ENCODE measurements at regions not wholly inside any gene's neighbourhood (a gene's known extent, or its start where the extent isn't known, plus 50 kb on each side); places are given as distances from the start of the nearest gene placed in this dataset.

GRCh38 chr14:30034152-30034551 lies 106.5 kb upstream of the PRKD1 start:
- H3K27me3 ChIP-seq (ENCODE audit: control insufficient read depth, insufficient read depth, low read length), result no peaks in the 10 kb centered on the region
- H3K4me3 ChIP-seq (ENCODE audit: low read length in 3 of 3), result no peak overlapping the region
- TF ChIP-seq, protein P1, sequence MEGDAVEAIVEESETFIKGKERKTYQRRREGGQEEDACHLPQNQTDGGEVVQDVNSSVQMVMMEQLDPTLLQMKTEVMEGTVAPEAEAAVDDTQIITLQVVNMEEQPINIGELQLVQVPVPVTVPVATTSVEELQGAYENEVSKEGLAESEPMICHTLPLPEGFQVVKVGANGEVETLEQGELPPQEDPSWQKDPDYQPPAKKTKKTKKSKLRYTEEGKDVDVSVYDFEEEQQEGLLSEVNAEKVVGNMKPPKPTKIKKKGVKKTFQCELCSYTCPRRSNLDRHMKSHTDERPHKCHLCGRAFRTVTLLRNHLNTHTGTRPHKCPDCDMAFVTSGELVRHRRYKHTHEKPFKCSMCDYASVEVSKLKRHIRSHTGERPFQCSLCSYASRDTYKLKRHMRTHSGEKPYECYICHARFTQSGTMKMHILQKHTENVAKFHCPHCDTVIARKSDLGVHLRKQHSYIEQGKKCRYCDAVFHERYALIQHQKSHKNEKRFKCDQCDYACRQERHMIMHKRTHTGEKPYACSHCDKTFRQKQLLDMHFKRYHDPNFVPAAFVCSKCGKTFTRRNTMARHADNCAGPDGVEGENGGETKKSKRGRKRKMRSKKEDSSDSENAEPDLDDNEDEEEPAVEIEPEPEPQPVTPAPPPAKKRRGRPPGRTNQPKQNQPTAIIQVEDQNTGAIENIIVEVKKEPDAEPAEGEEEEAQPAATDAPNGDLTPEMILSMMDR (IDR thresholded peaks at IDR 0.05; ENCODE audit: borderline replicate concordance, extremely low read depth, insufficient read depth), result no peak
- no peak for DNase-seq
- H3K9ac ChIP-seq (ENCODE audit: low read length in 3 of 3), result no peak overlapping the region
- no peaks in the 10 kb centered on the region for H3K4me1 ChIP-seq (ENCODE audit: control insufficient read depth in 2 of 3, insufficient read depth in 2 of 3, low read depth in 1 of 3, low read length in 3 of 3)
- intact Hi-C loops (cut with DNase I), result no loop called here
- H3K36me3 ChIP-seq (ENCODE audit: control insufficient read depth in 2 of 3, insufficient read depth in 3 of 3, low read length in 3 of 3), result no peaks in the 10 kb centered on the region
- FAIRE-seq, result no peak
- H3K27ac ChIP-seq (ENCODE audit: low read depth in 2 of 2, low read length in 2 of 2), result no peak overlapping the region
- H3K9me3 ChIP-seq (ENCODE audit: control insufficient read depth in 2 of 3, insufficient read depth in 1 of 3, low read length in 3 of 3), result no peaks in the 10 kb centered on the region

DNA sequence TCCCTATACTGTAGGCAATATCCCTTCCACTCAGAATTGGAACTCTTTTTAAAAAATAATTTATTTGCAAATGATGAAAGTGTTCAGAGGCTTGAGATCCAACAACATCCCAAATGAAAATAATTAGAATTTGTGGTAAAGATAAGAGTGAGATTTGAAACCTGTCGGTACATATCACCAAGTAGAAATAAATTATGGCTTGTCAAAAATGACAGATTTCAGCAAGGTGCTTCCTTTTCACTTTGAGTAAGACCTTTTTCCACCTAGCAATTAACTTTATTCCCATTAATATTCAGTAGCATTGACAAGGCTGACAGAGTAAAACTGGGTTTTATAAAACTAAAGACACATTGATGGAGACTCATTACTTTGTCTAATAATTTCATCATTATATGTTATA lies 107.7 kb upstream of the PRKD1 start:
- intact Hi-C loops (cut with DNase I), result no loop called here
- FAIRE-seq, result no peak

DNA sequence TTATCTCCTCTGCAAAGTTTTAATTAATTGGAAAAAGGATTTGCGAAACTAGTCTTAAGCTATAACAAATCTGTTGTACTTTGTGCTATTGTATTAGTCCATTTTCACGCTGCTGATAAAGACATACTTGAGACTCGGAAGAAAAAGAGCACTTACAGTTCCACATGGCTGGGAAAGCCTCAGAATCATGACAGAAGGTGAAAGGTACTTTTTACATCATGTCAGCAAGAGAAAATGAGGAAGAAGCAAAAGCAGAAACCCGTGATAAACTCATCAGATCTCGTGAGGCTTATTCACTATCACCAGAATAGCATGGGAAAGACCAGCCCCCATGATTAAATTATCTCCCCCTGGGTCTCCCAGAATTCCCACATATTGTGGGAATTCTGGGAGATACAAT lies 118.1 kb upstream of the PRKD1 start:
- Histone ChIP-seq H3K27me3 (ENCODE audit: control insufficient read depth, insufficient read depth, low read length) (no peaks in the 10 kb centered on the region), H3K4me1 (ENCODE audit: control insufficient read depth in 2 of 3, insufficient read depth in 2 of 3, low read depth in 1 of 3, low read length in 3 of 3) (no peaks in the 10 kb centered on the region), H3K9me3 (ENCODE audit: control insufficient read depth in 2 of 3, insufficient read depth in 1 of 3, low read length in 3 of 3) (no peaks in the 10 kb centered on the region), H3K9ac (ENCODE audit: low read length in 3 of 3) (no peak overlapping the region), H3K27ac (ENCODE audit: low read depth in 2 of 2, low read length in 2 of 2) (no peak overlapping the region), H3K4me3 (ENCODE audit: low read length in 3 of 3) (no peak overlapping the region), H3K36me3 (ENCODE audit: control insufficient read depth in 2 of 3, insufficient read depth in 3 of 3, low read length in 3 of 3) (no peaks in the 10 kb centered on the region)
- DNase-seq (no peak), FAIRE-seq (no peak)
- TF ChIP-seq, protein P1 (IDR thresholded peaks at IDR 0.05; ENCODE audit: borderline replicate concordance, extremely low read depth, insufficient read depth), result no peak
- intact Hi-C loops (cut with DNase I), result no loop called here

More for the DNA sequence above, 107.7 kb upstream of the PRKD1 start:
- no peak for DNase-seq
- Histone ChIP-seq H3K9me3 (ENCODE audit: control insufficient read depth in 2 of 3, insufficient read depth in 1 of 3, low read length in 3 of 3) (no peaks in the 10 kb centered on the region), H3K27ac (ENCODE audit: low read depth in 2 of 2, low read length in 2 of 2) (no peak overlapping the region), H3K4me1 (ENCODE audit: control insufficient read depth in 2 of 3, insufficient read depth in 2 of 3, low read depth in 1 of 3, low read length in 3 of 3) (no peaks in the 10 kb centered on the region), H3K9ac (ENCODE audit: low read length in 3 of 3) (no peak overlapping the region), H3K4me3 (ENCODE audit: low read length in 3 of 3) (no peak overlapping the region), H3K27me3 (ENCODE audit: control insufficient read depth, insufficient read depth, low read length) (no peaks in the 10 kb centered on the region), H3K36me3 (ENCODE audit: control insufficient read depth in 2 of 3, insufficient read depth in 3 of 3, low read length in 3 of 3) (no peaks in the 10 kb centered on the region)
- TF ChIP-seq, protein P1 (IDR thresholded peaks at IDR 0.05; ENCODE audit: borderline replicate concordance, extremely low read depth, insufficient read depth), result no peak

DNA sequence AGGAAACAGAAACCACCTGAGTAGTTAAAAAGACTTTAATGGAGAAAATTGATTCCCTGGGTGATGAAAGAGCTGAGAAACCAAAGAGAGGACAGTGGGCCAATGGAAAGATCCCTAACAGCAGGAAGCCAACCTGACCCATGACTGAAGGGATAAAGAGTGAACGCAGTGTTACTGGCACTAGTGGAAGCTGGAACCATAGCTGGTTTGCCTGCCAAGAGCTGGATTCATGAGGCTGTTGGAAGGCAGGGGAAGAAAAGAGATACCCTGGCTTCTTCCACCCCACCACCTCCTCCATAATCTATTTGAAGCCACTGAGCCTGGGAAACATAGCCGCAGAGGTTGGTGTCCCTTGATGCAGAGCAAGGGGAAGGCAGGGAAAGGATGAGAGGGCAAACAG lies 125.5 kb upstream of the PRKD1 start:
- no peaks in the 10 kb centered on the region for H3K9me3 ChIP-seq (ENCODE audit: control insufficient read depth in 2 of 3, insufficient read depth in 1 of 3, low read length in 3 of 3)
- no peak for FAIRE-seq

More for the DNA sequence above, 125.5 kb upstream of the PRKD1 start:
- Histone ChIP-seq H3K27me3 (ENCODE audit: control insufficient read depth, insufficient read depth, low read length) (no peaks in the 10 kb centered on the region), H3K4me1 (ENCODE audit: control insufficient read depth in 2 of 3, insufficient read depth in 2 of 3, low read depth in 1 of 3, low read length in 3 of 3) (no peaks in the 10 kb centered on the region), H3K9ac (ENCODE audit: low read length in 3 of 3) (no peak overlapping the region), H3K27ac (ENCODE audit: low read depth in 2 of 2, low read length in 2 of 2) (no peak overlapping the region), H3K4me3 (ENCODE audit: low read length in 3 of 3) (no peak overlapping the region), H3K36me3 (ENCODE audit: control insufficient read depth in 2 of 3, insufficient read depth in 3 of 3, low read length in 3 of 3) (no peaks in the 10 kb centered on the region)
- no peak for DNase-seq
- TF ChIP-seq, protein P1 (IDR thresholded peaks at IDR 0.05; ENCODE audit: borderline replicate concordance, extremely low read depth, insufficient read depth), result no peak
- intact Hi-C loops (cut with DNase I), result no loop called here
